Left lung (tissue), 4 donors: ENCODE measurements at regions not wholly inside any gene's neighbourhood (a gene's known extent, or its start where the extent isn't known, plus 50 kb on each side); places are given as distances from the start of the nearest gene placed in this dataset.

Source experiments
- ATAC-seq: fragments of 200-7000 bp; cut with Tn5 transposase; one replicate; pipeline ENCODE4 v1.9.1; 2020; ENCODE audit warnings: moderate library complexity
- DNase-seq, 4 donors: peaks; one replicate each; pipeline ENCODE4 v3.0.0-alpha.2; 2013 to 2020
- H3K27ac ChIP-seq, 2 donors: fragments of 200-600 bp; sonication (generic) in 1 of 2; one replicate each; pipeline versions ENCODE4 v1.5.0 to v1.8.0; 2020 to 2021
- H3K27me3 ChIP-seq, 2 donors: fragments of 200-600 bp; sonication (generic) in 1 of 2; one replicate each; pipeline versions ENCODE4 v1.5.0 to v1.8.0; 2020 to 2021
- H3K36me3 ChIP-seq, 2 donors: fragments of 200-600 bp; sonication (generic) in 1 of 2; one replicate each; pipeline versions ENCODE4 v1.5.0 to v1.8.0; 2020 to 2021
- H3K4me1 ChIP-seq, 2 donors: fragments of 200-600 bp; one replicate each; pipeline ENCODE4 v1.8.0; 2021
- H3K4me3 ChIP-seq, 2 donors: fragments of 200-600 bp; sonication (generic) in 1 of 2; one replicate each; pipeline versions ENCODE4 v1.5.0 to v1.8.0; 2020 to 2021; ENCODE audit warnings: mild to moderate bottlenecking in 1 of 2
- H3K9me3 ChIP-seq, 2 donors: fragments of 200-600 bp; sonication (generic) in 1 of 2; one replicate each; pipeline versions ENCODE4 v1.5.0 to v1.8.0; 2020 to 2021
- CTCF ChIP-seq, 2 donors: fragments of 200-600 bp; sonication (generic) in 1 of 2; IDR thresholded peaks; one replicate each; pipeline versions ENCODE4 v1.5.0 to v1.8.0; 2021; ENCODE audit warnings: antibody characterized with exemption in 2 of 2
- intact Hi-C, 2 donors: fragments of 100-400 bp; cut with DNase I; formaldehyde crosslinking; loops; one replicate each; pipeline versions ENCODE4 v1.11.2 to v1.14.2; 2022
- donor health status: DM: no; HTN: yes; CAD: no.
- donor health status: DM: no; HTN: no; CAD: no.

- Histone ChIP-seq H3K36me3 (no peaks in the 10 kb centered on the region), H3K27ac (no peak overlapping the region), H3K4me3 (no peak overlapping the region), H3K9me3 (no peaks in the 10 kb centered on the region), H3K4me1 (no peaks in the 10 kb centered on the region), H3K27me3 (no peaks in the 10 kb centered on the region)
- TF ChIP-seq CTCF (IDR thresholded peaks at IDR 0.05): no peak
- intact Hi-C loops: loop anchor here in 1 of 2 donors (10.0 kb wide), 1 partner anchor 500 kb away; no protein-coding TSS in a partner anchor
- ATAC-seq: no peak
- DNase-seq: no peak
Observed at GRCh38 chr15:58264053-58264971, 126.1 kb downstream of the AQP9 start.

GRCh38 chr15:58267051-58267450 lies 128.9 kb downstream of the AQP9 start:
- TF ChIP-seq CTCF (IDR thresholded peaks at IDR 0.05): no peak
- no peak overlapping the region for H3K4me3 ChIP-seq
- no peak for ATAC-seq
- peaks cover 0 to 12% of the 10 kb centered on the region in 2 donors for H3K9me3 ChIP-seq
- DNase-seq: no peak
- no peaks in the 10 kb centered on the region for H3K36me3 ChIP-seq
- no peak overlapping the region for H3K27ac ChIP-seq
- no peaks in the 10 kb centered on the region for H3K27me3 ChIP-seq
- intact Hi-C loops: loop anchor here in 1 of 2 donors (10.0 kb wide), 1 partner anchor 498 kb away; no protein-coding TSS in a partner anchor
- peaks cover 0 to 6% of the 10 kb centered on the region in 2 donors for H3K4me1 ChIP-seq

- DNase-seq (no peak), ATAC-seq (peak; percentile 47)
- Histone ChIP-seq H3K27ac (no peak overlapping the region), H3K9me3 (peaks cover 0 to 12% of the 10 kb centered on the region in 2 donors), H3K27me3 (no peaks in the 10 kb centered on the region), H3K4me1 (peaks cover 0 to 6% of the 10 kb centered on the region in 2 donors), H3K4me3 (no peak overlapping the region), H3K36me3 (no peaks in the 10 kb centered on the region)
- intact Hi-C loops: loop anchor here in 1 of 2 donors (10.0 kb wide), 1 partner anchor 496 kb away; no protein-coding TSS in a partner anchor
- no peak for TF ChIP-seq CTCF (IDR thresholded peaks at IDR 0.05)
Observed at GRCh38 chr15:58268746-58269267, 130.6 kb downstream of the AQP9 start.

- intact Hi-C loops: loop anchor here in 1 of 2 donors (10.0 kb wide), 1 partner anchor 495 kb away; no protein-coding TSS in a partner anchor
- no peaks in the 10 kb centered on the region for H3K27me3 ChIP-seq
- H3K36me3 ChIP-seq: no peaks in the 10 kb centered on the region
- no peak overlapping the region for H3K27ac ChIP-seq
- ATAC-seq: peak; percentile 99
- H3K9me3 ChIP-seq: peaks cover 0 to 12% of the 10 kb centered on the region in 2 donors
- peaks cover 0 to 6% of the 10 kb centered on the region in 2 donors for H3K4me1 ChIP-seq
- H3K4me3 ChIP-seq: no peak overlapping the region
- peak in 2 of 4 donors; percentile 24 to 64 for DNase-seq
- TF ChIP-seq CTCF (IDR thresholded peaks at IDR 0.05): peak; percentile 58 to 61
Observed at GRCh38 chr15:58269455-58270414, 131.6 kb downstream of the AQP9 start.
